IPS-15b (cell line): ENCODE measurements at regions not wholly inside any gene's neighbourhood (a gene's known extent, or its start where the extent isn't known, plus 50 kb on each side); places are given as distances from the start of the nearest gene placed in this dataset.

ENCODE experiments used
- H3K27me3 ChIP-seq: one replicate; pipeline ENCODE4 v1.6.1; 2013; ENCODE audit warnings: low read length; ENCODE audit not compliant: control insufficient read depth, insufficient read depth
- H3K36me3 ChIP-seq: one replicate; pipeline ENCODE4 v1.6.1; 2013; ENCODE audit warnings: low read length; ENCODE audit not compliant: control insufficient read depth, insufficient read depth
- H3K4me1 ChIP-seq: one replicate; pipeline ENCODE4 v1.6.1; 2013; ENCODE audit warnings: mild to moderate bottlenecking, low read length; ENCODE audit not compliant: control insufficient read depth, insufficient read depth
- H3K4me3 ChIP-seq: one replicate; pipeline ENCODE4 v1.5.1; 2013; ENCODE audit warnings: low read depth, low read length
- H3K9ac ChIP-seq: one replicate; pipeline ENCODE4 v1.6.1; 2013; ENCODE audit warnings: low read depth, mild to moderate bottlenecking, low read length
- H3K9me3 ChIP-seq: one replicate; pipeline ENCODE4 v1.6.1; 2013; ENCODE audit warnings: mild to moderate bottlenecking, low read length; ENCODE audit not compliant: control insufficient read depth, insufficient read depth

GRCh38 chr9:129342591-129343423 lies 164.7 kb upstream of the IER5L start:
- no peaks in the 10 kb centered on the region for H3K27me3 ChIP-seq
- H3K9me3 ChIP-seq, result no peaks in the 10 kb centered on the region
- no peaks in the 10 kb centered on the region for H3K36me3 ChIP-seq
- H3K9ac ChIP-seq, result no peak overlapping the region
- peaks cover 2% of the 10 kb centered on the region for H3K4me1 ChIP-seq
- H3K4me3 ChIP-seq, result no peak overlapping the region

- H3K36me3 ChIP-seq, result no peaks in the 10 kb centered on the region
- H3K27me3 ChIP-seq, result no peaks in the 10 kb centered on the region
- H3K9me3 ChIP-seq, result no peaks in the 10 kb centered on the region
- H3K4me3 ChIP-seq, result no peak overlapping the region
- H3K4me1 ChIP-seq, result peaks cover 2% of the 10 kb centered on the region
- no peak overlapping the region for H3K9ac ChIP-seq
Measured at GRCh38 chr9:129341987-129342348, 163.9 kb upstream of the IER5L start.

- no peaks in the 10 kb centered on the region for H3K9me3 ChIP-seq
- H3K27me3 ChIP-seq, result no peaks in the 10 kb centered on the region
- no peaks in the 10 kb centered on the region for H3K36me3 ChIP-seq
- H3K9ac ChIP-seq, result no peak overlapping the region
- H3K4me1 ChIP-seq, result peaks cover 3% of the 10 kb centered on the region
- H3K4me3 ChIP-seq, result no peak overlapping the region
Measured at GRCh38 chr9:129341171-129341986, 163.3 kb upstream of the IER5L start.

GRCh38 chr9:129340427-129341170 lies 162.5 kb upstream of the IER5L start:
- peaks cover 9% of the 10 kb centered on the region for H3K4me1 ChIP-seq
- H3K9ac ChIP-seq, result no peak overlapping the region
- no peaks in the 10 kb centered on the region for H3K9me3 ChIP-seq

GRCh38 chr9:129339539-129340157 lies 161.6 kb upstream of the IER5L start:
- H3K9ac ChIP-seq, result no peak overlapping the region

More at GRCh38 chr9:129340427-129341170, 162.5 kb upstream of the IER5L start:
- Histone ChIP-seq H3K27me3 (no peaks in the 10 kb centered on the region), H3K4me3 (no peak overlapping the region), H3K36me3 (no peaks in the 10 kb centered on the region)

GRCh38 chr9:129338724-129339430 lies 160.8 kb upstream of the IER5L start:
- Histone ChIP-seq H3K9ac (no peak overlapping the region), H3K9me3 (no peaks in the 10 kb centered on the region), H3K36me3 (no peaks in the 10 kb centered on the region), H3K4me1 (peaks cover 18% of the 10 kb centered on the region), H3K27me3 (no peaks in the 10 kb centered on the region), H3K4me3 (no peak overlapping the region)

More at GRCh38 chr9:129339539-129340157, 161.6 kb upstream of the IER5L start:
- no peaks in the 10 kb centered on the region for H3K27me3 ChIP-seq
- H3K36me3 ChIP-seq, result no peaks in the 10 kb centered on the region
- H3K4me1 ChIP-seq, result peaks cover 16% of the 10 kb centered on the region
- no peaks in the 10 kb centered on the region for H3K9me3 ChIP-seq
- H3K4me3 ChIP-seq, result no peak overlapping the region

GRCh38 chr9:129337336-129338140 lies 159.5 kb upstream of the IER5L start:
- Histone ChIP-seq H3K4me3 (peak overlapping the region; percentile 33), H3K27me3 (no peaks in the 10 kb centered on the region), H3K9me3 (no peaks in the 10 kb centered on the region), H3K9ac (no peak overlapping the region), H3K36me3 (no peaks in the 10 kb centered on the region), H3K4me1 (peaks cover 21% of the 10 kb centered on the region)

- Histone ChIP-seq H3K27me3 (no peaks in the 10 kb centered on the region), H3K36me3 (no peaks in the 10 kb centered on the region), H3K9me3 (no peaks in the 10 kb centered on the region), H3K4me1 (peaks cover 21% of the 10 kb centered on the region), H3K9ac (no peak overlapping the region), H3K4me3 (peak overlapping the region; percentile 37)
Measured at GRCh38 chr9:129336601-129337331, 158.7 kb upstream of the IER5L start.

- H3K9ac ChIP-seq, result no peak overlapping the region
- peak overlapping the region; percentile 37 for H3K4me3 ChIP-seq
- no peaks in the 10 kb centered on the region for H3K9me3 ChIP-seq
- H3K27me3 ChIP-seq, result no peaks in the 10 kb centered on the region
- no peaks in the 10 kb centered on the region for H3K36me3 ChIP-seq
- peaks cover 21% of the 10 kb centered on the region for H3K4me1 ChIP-seq
Measured at GRCh38 chr9:129336130-129336528, 158.1 kb upstream of the IER5L start.
